Liver (tissue), 3 donors: ENCODE measurements at regions not wholly inside any gene's neighbourhood (a gene's known extent, or its start where the extent isn't known, plus 50 kb on each side); places are given as distances from the start of the nearest gene placed in this dataset.

Experiments used
- JUND ChIP-seq, 2 donors: IDR thresholded peaks; 2 replicates each; pipeline ENCODE4 v1.6.1; 2016; ENCODE audit warnings: antibody characterized with exemption in 2 of 2
- TF ChIP-seq, protein P1 (sequence below): fragments of 150-350 bp; IDR thresholded peaks from 2 replicates; pipeline ENCODE4 v1.5.1; 2017; ENCODE audit warnings: improper control_type of control experiment, low read depth, low read length; ENCODE audit not compliant: missing input control
- donor health status: healthy.
- donor health status: healthy.

DNA sequence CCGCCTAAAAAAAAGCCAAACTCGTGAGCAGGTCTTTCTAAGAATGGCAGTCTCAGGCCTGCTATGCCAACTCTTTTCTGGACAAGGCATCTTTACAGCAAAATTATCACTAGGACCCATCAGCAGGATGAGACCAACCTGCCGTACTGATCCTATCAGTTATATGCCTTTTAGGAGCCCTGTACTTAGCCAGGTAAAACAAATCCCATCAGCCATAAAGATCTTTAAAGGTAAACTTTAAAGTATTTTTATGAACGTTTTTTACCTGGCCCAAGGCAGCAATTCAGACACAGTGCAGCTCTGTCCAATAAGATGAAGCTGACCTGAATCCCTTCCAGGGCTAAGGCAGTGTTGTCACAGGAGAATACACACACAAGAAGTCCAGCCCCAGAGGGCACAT is 51.3 kb upstream of the TGM3 start:
- TF ChIP-seq, protein P1, sequence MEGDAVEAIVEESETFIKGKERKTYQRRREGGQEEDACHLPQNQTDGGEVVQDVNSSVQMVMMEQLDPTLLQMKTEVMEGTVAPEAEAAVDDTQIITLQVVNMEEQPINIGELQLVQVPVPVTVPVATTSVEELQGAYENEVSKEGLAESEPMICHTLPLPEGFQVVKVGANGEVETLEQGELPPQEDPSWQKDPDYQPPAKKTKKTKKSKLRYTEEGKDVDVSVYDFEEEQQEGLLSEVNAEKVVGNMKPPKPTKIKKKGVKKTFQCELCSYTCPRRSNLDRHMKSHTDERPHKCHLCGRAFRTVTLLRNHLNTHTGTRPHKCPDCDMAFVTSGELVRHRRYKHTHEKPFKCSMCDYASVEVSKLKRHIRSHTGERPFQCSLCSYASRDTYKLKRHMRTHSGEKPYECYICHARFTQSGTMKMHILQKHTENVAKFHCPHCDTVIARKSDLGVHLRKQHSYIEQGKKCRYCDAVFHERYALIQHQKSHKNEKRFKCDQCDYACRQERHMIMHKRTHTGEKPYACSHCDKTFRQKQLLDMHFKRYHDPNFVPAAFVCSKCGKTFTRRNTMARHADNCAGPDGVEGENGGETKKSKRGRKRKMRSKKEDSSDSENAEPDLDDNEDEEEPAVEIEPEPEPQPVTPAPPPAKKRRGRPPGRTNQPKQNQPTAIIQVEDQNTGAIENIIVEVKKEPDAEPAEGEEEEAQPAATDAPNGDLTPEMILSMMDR: no peak
- TF ChIP-seq JUND (IDR thresholded peaks at IDR 0.05): no peak
